OCI-LY7 (cell line): ENCODE measurements at regions not wholly inside any gene's neighbourhood (a gene's known extent, or its start where the extent isn't known, plus 50 kb on each side); places are given as distances from the start of the nearest gene placed in this dataset.

Source experiments
- BruUV-seq: library from RNA; stranded (reverse); fragments of 400-500 nt; replicated peaks from 2 replicates; lab custom pipeline; 2021; lab: Mats Ljungman, UMichigan
- CTCF ChIA-PET: fragments of 300-600 bp; sonication (Branson Sonifier 250); formaldehyde crosslinking; loops from one replicate; lab custom pipeline; 2022; ENCODE audit warnings: antibody characterized with exemption; ENCODE audit not compliant: unreplicated experiment; lab: Charles Lee
- POLR2A ChIA-PET: fragments of 300-600 bp; sonication (Branson Sonifier 250); formaldehyde crosslinking; loops from one replicate; lab custom pipeline; 2022; ENCODE audit warnings: antibody characterized with exemption; lab: Charles Lee
- DNase-seq: peaks from one replicate; pipeline ENCODE4 v3.0.0-alpha.2; 2015; ENCODE audit warnings: low spot score
- H2AFZ ChIP-seq: fragments of 200-600 bp; sonication (generic), shearing (Covaris generic); 2 replicates; pipeline ENCODE4 v1.6.1; 2014; ENCODE audit warnings: mild to moderate bottlenecking, antibody characterized with exemption, low read length, moderate library complexity
- H3K27ac ChIP-seq: fragments of 200-600 bp; sonication (generic); 2 replicates; pipeline ENCODE4 v1.5.1; 2014; ENCODE audit warnings: mixed run types, low read depth, mild to moderate bottlenecking, moderate library complexity, low read length, inconsistent platforms; ENCODE audit not compliant: poor library complexity, severe bottlenecking
- H3K36me3 ChIP-seq: fragments of 200-600 bp; sonication (generic); 2 replicates; pipeline ENCODE4 v1.6.1; 2014; ENCODE audit warnings: mild to moderate bottlenecking, antibody characterized with exemption, low read length, moderate library complexity, mixed read lengths; ENCODE audit not compliant: insufficient read depth
- H3K4me1 ChIP-seq: fragments of 200-600 bp; sonication (generic); 2 replicates; pipeline ENCODE4 v1.5.1; 2014; ENCODE audit warnings: mild to moderate bottlenecking, low read length; ENCODE audit not compliant: insufficient read depth, poor library complexity, severe bottlenecking
- H3K4me2 ChIP-seq: fragments of 200-600 bp; sonication (generic); 2 replicates; pipeline ENCODE4 v1.6.1; 2014; ENCODE audit warnings: mild to moderate bottlenecking, low read length
- H3K4me3 ChIP-seq: fragments of 200-600 bp; sonication (generic); 2 replicates; pipeline ENCODE4 v1.5.1; 2014; ENCODE audit warnings: mild to moderate bottlenecking, low read depth, low read length; ENCODE audit not compliant: poor library complexity, severe bottlenecking
- H3K79me2 ChIP-seq: fragments of 200-600 bp; sonication (generic); 2 replicates; pipeline ENCODE4 v1.6.1; 2016; ENCODE audit warnings: low read depth, mild to moderate bottlenecking, low read length, moderate library complexity, mixed read lengths; ENCODE audit not compliant: insufficient read depth
- H3K9me2 ChIP-seq: fragments of 200-600 bp; sonication (generic); 2 replicates; pipeline ENCODE4 v1.6.1; 2016; ENCODE audit warnings: mild to moderate bottlenecking, low read length, mixed read lengths; ENCODE audit not compliant: insufficient read depth
- H3K9me3 ChIP-seq: fragments of 200-600 bp; sonication (generic); 2 replicates; pipeline ENCODE4 v1.6.1; 2014; ENCODE audit warnings: mild to moderate bottlenecking, mixed run types, low read length, mixed read lengths
- H4K20me1 ChIP-seq: fragments of 200-600 bp; sonication (generic); 2 replicates; pipeline ENCODE4 v1.6.1; 2014; ENCODE audit warnings: mild to moderate bottlenecking, antibody characterized with exemption, low read length, moderate library complexity, mixed read lengths; ENCODE audit not compliant: insufficient read depth
- CTCF ChIP-seq: fragments of 200-600 bp; sonication (generic); conservative IDR thresholded peaks from 2 replicates; pipeline ENCODE4 v1.5.1; 2014; ENCODE audit warnings: mild to moderate bottlenecking, antibody characterized with exemption, low read length, moderate library complexity, mixed read lengths
- EZH2phosphoT487 ChIP-seq: fragments of 200-600 bp; sonication (generic); IDR thresholded peaks from 2 replicates; pipeline ENCODE4 v1.6.1; 2018; ENCODE audit warnings: low read depth, borderline replicate concordance, mild to moderate bottlenecking, mixed run types, antibody characterized with exemption, low read length, moderate library complexity, mixed read lengths
- intact Hi-C: fragments of 100-400 bp; cut with micrococcal nuclease; formaldehyde crosslinking; loops from one replicate; pipeline ENCODE4 v1.10.0; 2022; ENCODE audit not compliant: unreplicated experiment

GRCh38 chr3:31025541-31025940 lies 131.1 kb upstream of the GADL1 start:
- POLR2A ChIA-PET: no interaction called here
- Histone ChIP-seq H2AFZ (no peak overlapping the region), H3K79me2 (no peaks in the 10 kb centered on the region), H4K20me1 (no peaks in the 10 kb centered on the region), H3K9me3 (no peaks in the 10 kb centered on the region), H3K27ac (no peak overlapping the region), H3K4me1 (no peaks in the 10 kb centered on the region), H3K4me3 (no peak overlapping the region), H3K4me2 (no peak overlapping the region), H3K9me2 (no peaks in the 10 kb centered on the region), H3K36me3 (no peaks in the 10 kb centered on the region)
- CTCF ChIA-PET: no interaction called here
- intact Hi-C loops: no loop called here
- BruUV-seq: no TSS peak
- DNase-seq: no peak
- TF ChIP-seq EZH2phosphoT487: no peak
- no peak for TF ChIP-seq CTCF

GRCh38 chr3:31027191-31027761 lies 132.8 kb upstream of the GADL1 start:
- no peak overlapping the region for H2AFZ ChIP-seq
- H4K20me1 ChIP-seq: no peaks in the 10 kb centered on the region
- ChIA-PET POLR2A (no interaction called here), CTCF (no interaction called here)
- no peaks in the 10 kb centered on the region for H3K4me1 ChIP-seq
- H3K4me3 ChIP-seq: no peak overlapping the region
- no peaks in the 10 kb centered on the region for H3K79me2 ChIP-seq
- intact Hi-C loops: no loop called here
- no peak overlapping the region for H3K27ac ChIP-seq
- H3K9me3 ChIP-seq: no peaks in the 10 kb centered on the region
- TF ChIP-seq EZH2phosphoT487: no peak
- TF ChIP-seq CTCF: no peak
- H3K36me3 ChIP-seq: no peaks in the 10 kb centered on the region
- no peak for DNase-seq
- BruUV-seq: no TSS peak
- no peaks in the 10 kb centered on the region for H3K9me2 ChIP-seq
- no peak overlapping the region for H3K4me2 ChIP-seq

GRCh38 chr3:31027914-31028313 lies 133.5 kb upstream of the GADL1 start:
- Histone ChIP-seq H3K4me3 (no peak overlapping the region), H3K79me2 (no peaks in the 10 kb centered on the region), H3K36me3 (no peaks in the 10 kb centered on the region), H3K4me1 (no peaks in the 10 kb centered on the region), H4K20me1 (no peaks in the 10 kb centered on the region), H3K4me2 (no peak overlapping the region), H3K9me3 (no peaks in the 10 kb centered on the region), H3K27ac (no peak overlapping the region), H2AFZ (no peak overlapping the region), H3K9me2 (no peaks in the 10 kb centered on the region)
- intact Hi-C loops: no loop called here
- ChIA-PET CTCF (no interaction called here), POLR2A (no interaction called here)
- no peak for DNase-seq
- no peak for TF ChIP-seq EZH2phosphoT487
- TF ChIP-seq CTCF: no peak
- BruUV-seq: no TSS peak
